Neural progenitor cell (in vitro differentiated cells): ENCODE measurements at regions not wholly inside any gene's neighbourhood (a gene's known extent, or its start where the extent isn't known, plus 50 kb on each side); places are given as distances from the start of the nearest gene placed in this dataset.

Experiments used
- DNase-seq: peaks from one replicate; pipeline ENCODE4 v3.0.0-alpha.2; 2016; ENCODE audit warnings: low spot score
- H2AFZ ChIP-seq: fragments of 200-600 bp; sonication (generic); replicated peaks from 2 replicates; pipeline ENCODE4 v1.6.1; 2016; ENCODE audit warnings: antibody characterized with exemption
- H3F3A ChIP-seq: fragments of 200-600 bp; sonication (generic); 2 replicates; pipeline ENCODE4 v1.6.1; 2016; ENCODE audit warnings: antibody characterized with exemption, low read depth
- H3K27ac ChIP-seq: fragments of 200-600 bp; sonication (generic); 2 replicates; pipeline ENCODE4 v1.5.1; 2016; ENCODE audit warnings: mild to moderate bottlenecking
- H3K27me3 ChIP-seq: fragments of 200-600 bp; sonication (generic); 2 replicates; pipeline ENCODE4 v1.6.1; 2016; ENCODE audit warnings: mild to moderate bottlenecking, moderate library complexity
- H3K36me3 ChIP-seq: fragments of 200-600 bp; sonication (generic); 2 replicates; pipeline ENCODE4 v1.5.1; 2016
- H3K4me1 ChIP-seq: fragments of 200-600 bp; sonication (generic); 2 replicates; pipeline ENCODE4 v1.6.1; 2016; ENCODE audit warnings: mixed run types
- H3K4me2 ChIP-seq: fragments of 200-600 bp; sonication (generic); 2 replicates; pipeline ENCODE4 v1.6.1; 2016
- H3K4me3 ChIP-seq: fragments of 200-600 bp; sonication (generic); 2 replicates; pipeline ENCODE4 v1.5.1; 2016
- H3K79me2 ChIP-seq: fragments of 200-600 bp; sonication (generic); 2 replicates; pipeline ENCODE4 v1.6.1; 2016; ENCODE audit warnings: low read depth
- H3K9ac ChIP-seq: fragments of 200-600 bp; sonication (generic); 2 replicates; pipeline ENCODE4 v1.6.1; 2016
- H3K9me3 ChIP-seq: fragments of 200-600 bp; sonication (generic); 2 replicates; pipeline ENCODE4 v1.5.1; 2016; ENCODE audit warnings: low read depth
- H4K20me1 ChIP-seq: fragments of 200-600 bp; sonication (generic); 2 replicates; pipeline ENCODE4 v1.6.1; 2016; ENCODE audit warnings: low read depth
- H3K27ac Mint-ChIP-seq: 3 replicates; pipeline ENCODE4 v1.8.0; 2021; ENCODE audit warnings: mixed read lengths
- H3K27me3 Mint-ChIP-seq: 2 replicates; pipeline ENCODE4 v1.8.0; 2022; ENCODE audit warnings: low read depth, mild to moderate bottlenecking, inconsistent platforms, moderate library complexity, mixed read lengths; ENCODE audit not compliant: insufficient read depth
- H3K36me3 Mint-ChIP-seq: 3 replicates; pipeline ENCODE4 v1.8.0; 2021; ENCODE audit warnings: mixed read lengths
- H3K4me1 Mint-ChIP-seq: 3 replicates; pipeline ENCODE4 v1.8.0; 2021; ENCODE audit warnings: mixed read lengths
- H3K4me3 Mint-ChIP-seq: 3 replicates; pipeline ENCODE4 v1.8.0; 2021; ENCODE audit warnings: mild to moderate bottlenecking, moderate library complexity, mixed read lengths
- H3K9me3 Mint-ChIP-seq: 3 replicates; pipeline ENCODE4 v1.8.0; 2020; ENCODE audit warnings: mixed read lengths
- EZH2 ChIP-seq: fragments of 200-600 bp; sonication (generic); IDR thresholded peaks from 2 replicates; pipeline ENCODE4 v1.6.1; 2017; ENCODE audit warnings: antibody characterized with exemption, mild to moderate bottlenecking, moderate library complexity
- EZH2phosphoT487 ChIP-seq: fragments of 200-600 bp; sonication (generic); IDR thresholded peaks from 2 replicates; pipeline ENCODE4 v1.6.1; 2017; ENCODE audit warnings: antibody characterized with exemption
- TF ChIP-seq, protein P1 (sequence below): fragments of 200-600 bp; sonication (generic); IDR thresholded peaks from 2 replicates; pipeline ENCODE4 v1.5.1; 2017; ENCODE audit warnings: antibody characterized with exemption, mild to moderate bottlenecking

DNA sequence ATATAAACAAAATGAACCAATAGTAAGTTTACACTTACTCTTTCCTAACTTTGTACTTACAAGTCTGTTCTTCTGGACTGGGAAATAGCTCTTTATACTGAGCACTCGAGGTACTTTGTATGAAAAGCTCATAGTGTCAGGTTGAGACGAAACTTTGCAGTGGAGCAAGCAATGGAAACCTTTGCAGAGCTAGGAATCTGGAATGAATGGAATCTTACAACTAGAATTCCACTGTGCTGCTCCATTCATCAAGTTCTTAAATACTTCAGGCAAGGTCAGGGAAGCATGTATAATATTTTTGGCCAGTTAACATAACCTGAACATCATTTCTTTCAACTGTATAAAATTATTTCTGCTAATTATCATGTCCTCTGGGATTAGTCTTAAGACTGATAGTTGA is 1327.5 kb upstream of the FLRT2 start:
- Histone ChIP-seq H3K36me3 (no peaks in the 10 kb centered on the region), H3K4me3 (no peak overlapping the region), H3K27ac (no peak overlapping the region), H3K9ac (no peak overlapping the region), H2AFZ (no peak overlapping the region), H3K79me2 (no peaks in the 10 kb centered on the region), H3K4me1 (peaks cover 5% of the 10 kb centered on the region), H3K9me3 (no peaks in the 10 kb centered on the region), H3K4me2 (no peak overlapping the region), H3F3A (no peaks in the 10 kb centered on the region), H4K20me1 (no peaks in the 10 kb centered on the region), H3K27me3 (no peaks in the 10 kb centered on the region)
- H3K27ac Mint-ChIP-seq: no peak overlapping the region
- H3K9me3 Mint-ChIP-seq: peaks cover 3% of the 10 kb centered on the region
- no peak for DNase-seq
- TF ChIP-seq, protein P1, sequence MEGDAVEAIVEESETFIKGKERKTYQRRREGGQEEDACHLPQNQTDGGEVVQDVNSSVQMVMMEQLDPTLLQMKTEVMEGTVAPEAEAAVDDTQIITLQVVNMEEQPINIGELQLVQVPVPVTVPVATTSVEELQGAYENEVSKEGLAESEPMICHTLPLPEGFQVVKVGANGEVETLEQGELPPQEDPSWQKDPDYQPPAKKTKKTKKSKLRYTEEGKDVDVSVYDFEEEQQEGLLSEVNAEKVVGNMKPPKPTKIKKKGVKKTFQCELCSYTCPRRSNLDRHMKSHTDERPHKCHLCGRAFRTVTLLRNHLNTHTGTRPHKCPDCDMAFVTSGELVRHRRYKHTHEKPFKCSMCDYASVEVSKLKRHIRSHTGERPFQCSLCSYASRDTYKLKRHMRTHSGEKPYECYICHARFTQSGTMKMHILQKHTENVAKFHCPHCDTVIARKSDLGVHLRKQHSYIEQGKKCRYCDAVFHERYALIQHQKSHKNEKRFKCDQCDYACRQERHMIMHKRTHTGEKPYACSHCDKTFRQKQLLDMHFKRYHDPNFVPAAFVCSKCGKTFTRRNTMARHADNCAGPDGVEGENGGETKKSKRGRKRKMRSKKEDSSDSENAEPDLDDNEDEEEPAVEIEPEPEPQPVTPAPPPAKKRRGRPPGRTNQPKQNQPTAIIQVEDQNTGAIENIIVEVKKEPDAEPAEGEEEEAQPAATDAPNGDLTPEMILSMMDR: no peak
- TF ChIP-seq EZH2 (no peak), EZH2phosphoT487 (no peak)
- no peaks in the 10 kb centered on the region for H3K27me3 Mint-ChIP-seq
- H3K4me1 Mint-ChIP-seq: peaks cover 3% of the 10 kb centered on the region
- no peaks in the 10 kb centered on the region for H3K36me3 Mint-ChIP-seq
- H3K4me3 Mint-ChIP-seq: no peak overlapping the region

DNA sequence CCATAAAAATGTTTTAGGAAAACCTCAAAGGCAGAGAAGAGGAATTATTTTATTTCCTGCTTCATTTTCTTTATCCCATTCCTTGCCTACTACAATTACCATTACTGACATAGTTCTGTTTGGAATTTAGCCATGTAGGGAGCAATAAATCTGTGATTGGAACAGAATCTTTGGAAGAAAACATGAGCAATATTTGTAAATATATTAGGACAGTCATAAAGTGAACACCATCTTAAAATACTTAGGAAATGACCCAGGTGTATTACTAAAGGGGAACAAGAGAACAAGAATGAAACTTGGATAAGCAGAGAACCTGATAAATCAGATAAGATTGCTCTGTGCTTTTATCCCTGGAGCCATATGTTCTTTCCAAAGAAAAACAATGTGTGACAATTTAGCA is 1326.0 kb upstream of the FLRT2 start:
- Histone ChIP-seq H3K27ac (no peak overlapping the region), H3K27me3 (no peaks in the 10 kb centered on the region), H3K9me3 (no peaks in the 10 kb centered on the region), H3K79me2 (no peaks in the 10 kb centered on the region), H4K20me1 (no peaks in the 10 kb centered on the region), H3K4me1 (peaks cover 5% of the 10 kb centered on the region), H2AFZ (no peak overlapping the region), H3K4me2 (no peak overlapping the region), H3K36me3 (no peaks in the 10 kb centered on the region), H3F3A (no peaks in the 10 kb centered on the region), H3K4me3 (no peak overlapping the region), H3K9ac (no peak overlapping the region)
- Mint-ChIP-seq H3K27me3 (no peaks in the 10 kb centered on the region), H3K27ac (no peak overlapping the region), H3K4me1 (peaks cover 3% of the 10 kb centered on the region), H3K4me3 (no peak overlapping the region), H3K9me3 (peaks cover 3% of the 10 kb centered on the region), H3K36me3 (no peaks in the 10 kb centered on the region)
- no peak for DNase-seq
- TF ChIP-seq EZH2phosphoT487 (no peak), EZH2 (no peak)
- TF ChIP-seq, protein P1: no peak

DNA sequence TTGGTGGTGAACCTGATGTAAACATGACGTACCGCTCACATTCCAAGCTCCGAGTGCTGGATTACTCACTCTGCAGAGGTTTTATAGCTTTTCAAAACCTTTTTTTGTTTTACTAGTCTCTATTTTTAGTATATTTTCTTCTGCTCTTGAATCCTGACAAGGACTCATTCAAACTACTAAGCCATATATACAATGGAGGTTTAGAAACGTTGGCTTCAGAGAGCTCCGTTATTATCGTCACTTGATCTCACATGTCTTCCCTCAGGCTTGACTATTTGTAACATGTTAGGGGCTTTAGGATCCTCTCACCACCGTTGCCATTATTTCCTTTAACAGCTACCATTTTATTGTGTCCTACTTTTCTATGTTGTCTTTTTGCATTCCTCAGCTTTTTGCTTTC is 1321.5 kb upstream of the FLRT2 start:
- no peak for DNase-seq
- no peaks in the 10 kb centered on the region for H3K4me1 Mint-ChIP-seq
- no peak overlapping the region for H3K4me2 ChIP-seq
- no peaks in the 10 kb centered on the region for H4K20me1 ChIP-seq
- no peaks in the 10 kb centered on the region for H3K36me3 Mint-ChIP-seq
- H3K79me2 ChIP-seq: no peaks in the 10 kb centered on the region
- H3K9me3 ChIP-seq: no peaks in the 10 kb centered on the region
- peaks cover under 1% of the 10 kb centered on the region for H3K27me3 Mint-ChIP-seq
- no peaks in the 10 kb centered on the region for H3K36me3 ChIP-seq
- no peaks in the 10 kb centered on the region for H3F3A ChIP-seq
- TF ChIP-seq EZH2: no peak
- H3K27ac ChIP-seq: no peak overlapping the region
- no peak overlapping the region for H3K27ac Mint-ChIP-seq
- H3K4me3 Mint-ChIP-seq: no peak overlapping the region
- no peak overlapping the region for H3K9ac ChIP-seq
- no peak overlapping the region for H3K4me3 ChIP-seq
- H3K9me3 Mint-ChIP-seq: no peaks in the 10 kb centered on the region
- H3K27me3 ChIP-seq: no peaks in the 10 kb centered on the region
- H3K4me1 ChIP-seq: no peaks in the 10 kb centered on the region
- H2AFZ ChIP-seq: no peak overlapping the region

DNA sequence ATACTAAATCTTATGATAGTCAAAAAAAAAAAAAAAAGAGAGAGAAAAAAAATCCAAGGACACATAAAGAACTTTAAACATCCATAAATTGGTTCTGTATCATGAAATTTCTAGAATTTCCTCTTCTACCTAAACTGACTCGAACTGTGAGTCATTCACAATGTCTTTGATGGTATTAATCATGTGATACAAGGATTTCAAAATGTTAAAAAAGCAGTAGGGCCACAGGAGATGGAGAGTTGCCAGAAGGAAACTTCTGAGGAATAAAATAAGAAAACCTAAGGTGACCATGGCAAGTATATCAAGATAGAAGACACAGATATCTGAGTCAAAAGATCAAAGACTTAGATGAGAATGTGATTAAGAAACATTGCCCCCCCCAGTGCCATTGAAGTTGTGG is 1320.9 kb upstream of the FLRT2 start:
- peaks cover 2% of the 10 kb centered on the region for H3K27me3 Mint-ChIP-seq
- no peaks in the 10 kb centered on the region for H3K27me3 ChIP-seq
- no peak overlapping the region for H3K9ac ChIP-seq
- no peak overlapping the region for H3K27ac Mint-ChIP-seq
- H3K9me3 ChIP-seq: no peaks in the 10 kb centered on the region
- H2AFZ ChIP-seq: no peak overlapping the region
- no peaks in the 10 kb centered on the region for H3K36me3 ChIP-seq
- H3K79me2 ChIP-seq: no peaks in the 10 kb centered on the region
- no peak overlapping the region for H3K4me3 ChIP-seq
- no peaks in the 10 kb centered on the region for H3K36me3 Mint-ChIP-seq
- H3K4me3 Mint-ChIP-seq: no peak overlapping the region
- H3K4me2 ChIP-seq: no peak overlapping the region
- H3K27ac ChIP-seq: no peak overlapping the region
- TF ChIP-seq, protein P1: no peak
- TF ChIP-seq EZH2: no peak
- TF ChIP-seq EZH2phosphoT487: no peak
- DNase-seq: no peak
- H3K4me1 ChIP-seq: no peaks in the 10 kb centered on the region
- no peaks in the 10 kb centered on the region for H3F3A ChIP-seq
- H3K4me1 Mint-ChIP-seq: no peaks in the 10 kb centered on the region
- no peaks in the 10 kb centered on the region for H4K20me1 ChIP-seq
- no peaks in the 10 kb centered on the region for H3K9me3 Mint-ChIP-seq
